Activated CD8-positive, alpha-beta memory T cell treated with anti-CD3 and anti-CD28 coated beads, Interleukin-2, amount 50 U/mL, for 4 hours (primary cell): ENCODE measurements at regions not wholly inside any gene's neighbourhood (a gene's known extent, or its start where the extent isn't known, plus 50 kb on each side); places are given as distances from the start of the nearest gene placed in this dataset.
"Not testable (repeated sequence)": the region's sequence is repeated elsewhere in the genome, so short reads cannot be mapped to it uniquely, and the experiment has no call there.

Experiments
- DNase-seq: peaks from one replicate; pipeline ENCODE4 v3.0.0-alpha.2; 2020

DNA sequence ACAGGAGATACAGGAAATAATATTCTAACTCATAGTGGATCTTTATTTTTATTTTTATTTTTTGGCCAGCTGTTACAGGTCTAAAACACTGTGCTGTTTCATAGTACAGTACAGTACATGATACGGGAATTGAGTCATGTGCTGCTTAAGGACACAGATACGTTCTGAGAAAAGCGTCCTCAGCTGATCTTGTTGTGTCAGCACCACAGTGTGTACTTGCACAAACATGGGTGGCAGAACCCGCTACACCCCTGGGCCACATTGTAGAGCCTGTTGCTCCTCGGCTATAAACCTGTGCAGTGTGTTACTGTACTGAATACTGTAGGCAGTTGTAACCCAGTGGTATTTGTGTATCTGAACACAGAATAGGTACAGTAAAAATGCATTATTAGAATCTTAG, 183.4 kb downstream of the OR4M2 start:
- DNase-seq: no peak

DNA sequence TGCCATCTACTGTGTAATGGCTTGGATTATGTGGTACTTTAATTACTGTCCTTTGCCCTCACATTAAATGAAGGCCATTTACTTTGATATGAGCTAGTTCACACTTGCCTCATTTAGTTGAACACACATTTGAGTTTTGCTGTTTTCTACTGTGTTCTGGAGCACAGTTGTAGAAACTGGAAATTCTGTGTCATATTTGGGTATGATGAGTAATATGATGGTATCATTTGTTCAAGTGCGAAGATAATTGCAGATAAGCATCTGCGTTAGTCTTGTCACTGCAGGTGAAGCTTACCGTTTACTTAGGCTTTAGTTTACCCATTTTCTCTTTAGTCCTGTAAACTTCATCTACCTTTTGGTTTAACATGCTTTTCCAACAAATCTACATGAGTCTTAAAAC, 183.9 kb downstream of the OR4M2 start:
- DNase-seq: not testable (repeated sequence)

GRCh38 chr15:22265056-22265945, 185.0 kb downstream of the OR4M2 start:
- DNase-seq: no peak

DNA sequence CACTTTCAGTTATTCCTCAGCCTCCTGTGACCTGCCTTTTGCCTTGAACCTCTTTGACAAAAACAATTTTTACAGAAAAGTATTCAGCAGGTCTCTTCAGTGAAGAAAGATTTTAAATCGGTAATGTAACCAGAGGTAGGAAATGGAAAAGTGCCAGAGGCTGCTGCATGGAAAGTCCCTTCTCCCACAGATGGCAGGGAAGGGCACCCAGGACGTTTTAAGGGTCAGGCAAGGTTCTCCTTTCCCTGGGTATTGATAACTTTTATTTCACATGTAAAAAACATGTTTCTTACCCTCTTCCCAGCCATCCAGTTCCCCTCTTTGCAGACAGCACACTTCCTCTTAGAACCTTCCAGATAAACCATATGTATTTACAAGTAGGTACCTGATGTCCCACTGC, 185.6 kb downstream of the OR4M2 start:
- DNase-seq: no peak

DNA sequence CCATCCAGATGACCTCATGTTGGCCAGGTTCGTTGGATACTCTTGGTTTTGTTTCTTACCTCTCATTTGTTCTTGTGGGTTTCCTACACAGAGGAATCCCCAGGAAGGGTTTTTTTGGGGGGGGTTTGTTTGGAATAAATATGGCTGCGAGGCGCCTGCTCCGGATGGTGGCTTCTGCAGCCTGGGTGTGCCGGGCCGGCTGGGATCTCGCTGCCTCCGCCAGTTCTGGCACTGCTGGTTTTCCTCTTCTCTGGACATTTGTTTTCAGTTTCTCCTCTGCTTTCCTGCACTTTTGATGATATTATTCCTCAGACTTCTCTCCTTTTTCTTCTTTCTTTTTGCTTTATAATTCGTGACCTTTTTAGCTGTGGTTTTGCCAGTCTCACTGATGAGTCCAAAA, 187.4 kb downstream of the OR4M2 start:
- no peak for DNase-seq

DNA sequence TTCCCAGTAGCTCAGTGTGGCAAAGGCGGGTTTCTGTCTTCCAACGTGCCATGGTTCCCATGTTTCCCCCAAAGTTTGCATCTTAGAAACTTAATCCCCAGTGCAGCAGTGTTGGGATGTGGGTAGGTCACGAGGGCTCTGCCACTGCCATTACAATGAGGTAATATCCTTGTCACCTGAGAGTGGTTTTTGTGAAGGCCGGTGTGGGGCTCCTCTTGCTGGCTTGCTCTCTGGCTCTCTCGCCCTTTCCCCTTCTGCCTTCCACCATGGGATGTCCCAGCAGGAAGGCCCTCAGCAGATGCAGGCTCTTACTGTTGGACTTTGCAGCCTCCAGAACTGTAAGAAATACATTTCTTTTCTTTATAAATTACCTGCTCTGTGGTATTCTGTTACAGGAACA, 187.9 kb downstream of the OR4M2 start:
- DNase-seq: not testable (repeated sequence)

GRCh38 chr15:22268654-22269053, 188.3 kb downstream of the OR4M2 start:
- DNase-seq: not testable (repeated sequence)

DNA sequence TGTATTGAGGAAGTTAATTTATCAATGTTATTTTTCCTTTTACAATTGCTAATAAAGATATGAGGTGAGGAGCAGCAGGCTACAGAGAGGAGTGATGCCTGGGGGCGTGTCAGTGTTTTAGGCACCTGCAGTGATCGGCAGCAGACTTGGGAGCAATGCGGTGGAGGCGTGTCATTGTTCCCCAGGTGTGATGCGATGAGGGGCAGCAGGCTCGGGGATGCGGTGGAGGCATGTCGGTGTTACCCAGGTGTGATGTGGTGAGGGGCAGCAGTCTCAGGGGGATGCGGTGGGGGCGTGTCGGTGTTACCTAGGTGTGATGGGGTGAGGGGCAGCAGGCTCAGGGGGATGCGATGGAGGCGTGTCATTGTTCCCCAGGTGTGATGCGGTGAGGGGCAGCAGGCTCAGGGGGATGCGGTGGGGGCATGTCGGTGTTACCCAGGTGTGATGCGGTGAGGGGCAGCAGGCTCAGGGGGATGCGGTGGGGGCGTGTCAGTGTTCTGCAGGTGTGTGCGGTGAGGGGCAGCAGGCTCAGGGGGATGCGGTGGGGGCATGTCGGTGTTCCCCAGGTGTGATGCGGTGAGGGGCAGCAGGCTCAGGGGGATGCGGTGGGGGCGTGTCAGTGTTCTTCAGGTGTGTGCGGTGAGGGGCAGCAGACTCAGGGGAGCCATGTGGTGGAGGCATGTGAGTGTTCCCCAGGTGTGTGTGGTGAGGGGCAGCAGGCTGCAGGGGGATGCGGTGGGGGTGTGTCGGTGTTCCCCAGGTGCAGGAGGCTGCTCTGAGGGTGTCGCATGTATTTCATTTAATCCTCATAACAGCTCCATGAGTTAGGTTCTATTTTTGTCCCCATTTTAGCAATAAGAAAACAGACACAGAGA, 186.2 kb upstream of the GOLGA6L22 start:
- DNase-seq: not testable (repeated sequence)

- not testable (repeated sequence) for DNase-seq
These were observed 185.5 kb upstream of the GOLGA6L22 start for GRCh38 chr15:22273185-22273584.

GRCh38 chr15:22274376-22274775, 184.3 kb upstream of the GOLGA6L22 start:
- not testable (repeated sequence) for DNase-seq

DNA sequence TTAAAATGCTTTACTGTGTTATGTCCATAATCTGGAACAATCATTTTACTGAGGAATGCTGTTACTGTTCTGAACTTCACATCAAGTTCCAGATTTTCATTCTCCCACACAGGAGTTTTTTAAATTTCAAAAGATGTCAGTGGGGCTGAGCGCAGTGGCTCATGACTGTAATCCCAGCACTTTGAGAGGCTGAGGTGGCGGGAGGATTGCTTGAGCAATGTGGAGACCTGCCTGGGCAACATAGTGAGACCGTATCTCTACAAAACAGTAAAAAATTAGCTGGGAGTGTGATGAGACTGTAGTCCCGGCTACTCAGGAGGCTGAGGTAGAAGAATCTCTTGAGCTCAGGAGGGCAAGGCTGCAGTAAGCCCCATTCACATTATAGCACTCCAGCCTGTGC, 177.9 kb upstream of the GOLGA6L22 start:
- DNase-seq: not testable (repeated sequence)

- DNase-seq: not testable (repeated sequence)
These were observed 175.7 kb upstream of the GOLGA6L22 start for GRCh38 chr15:22282794-22283533.

DNA sequence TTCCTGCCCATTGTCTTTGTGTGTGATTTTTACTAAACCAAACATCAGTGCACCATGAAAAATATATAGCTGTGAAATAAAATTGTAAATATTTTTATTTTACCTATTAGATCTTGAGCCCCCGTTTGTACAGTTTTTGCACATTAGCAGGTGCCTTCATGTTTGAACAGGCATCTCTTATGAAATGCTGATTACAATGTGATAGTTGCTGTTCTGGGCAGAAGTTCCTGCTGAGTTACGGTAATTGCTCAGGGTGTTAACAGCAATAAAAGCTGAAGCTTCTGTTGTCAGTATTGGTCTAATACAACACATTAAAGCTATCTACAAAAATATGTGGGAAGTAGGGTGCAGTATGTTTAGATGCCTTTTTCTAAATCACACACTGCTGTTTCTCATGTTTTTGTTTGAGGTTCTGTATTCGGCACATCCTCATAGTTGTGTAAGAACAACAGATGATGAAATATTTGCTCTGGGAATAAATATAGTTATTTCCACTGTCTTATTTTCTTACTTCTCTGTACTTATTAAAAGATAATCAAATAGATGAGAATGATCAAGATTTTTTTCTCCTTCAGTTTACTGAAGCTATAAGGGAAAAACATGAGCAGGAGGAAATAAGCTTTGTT, 173.8 kb upstream of the GOLGA6L22 start:
- not testable (repeated sequence) for DNase-seq

DNA sequence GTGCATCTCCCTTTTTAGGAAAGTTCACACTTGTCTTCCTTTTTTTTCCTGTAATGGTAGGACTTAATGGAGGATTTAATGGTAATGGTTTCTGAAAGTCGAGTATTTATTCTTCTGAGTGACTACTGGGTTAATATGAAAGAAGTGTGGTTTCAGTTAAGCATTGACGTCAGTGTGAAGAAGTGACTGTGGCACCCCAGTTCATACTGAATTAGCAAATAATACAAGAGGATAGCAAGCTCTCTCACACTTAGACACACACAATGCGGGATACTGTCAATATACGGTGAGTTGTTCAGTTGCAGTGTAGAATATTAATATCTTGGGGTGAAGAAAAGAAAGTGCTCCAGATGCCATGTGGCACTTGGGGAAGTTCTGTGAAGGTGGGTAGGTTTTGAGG, 167.6 kb upstream of the GOLGA6L22 start:
- DNase-seq: not testable (repeated sequence)

GRCh38 chr15:22303112-22303511, 155.6 kb upstream of the GOLGA6L22 start:
- not testable (repeated sequence) for DNase-seq
